Hepatocyte (in vitro differentiated cells): ENCODE measurements at regions not wholly inside any gene's neighbourhood (a gene's known extent, or its start where the extent isn't known, plus 50 kb on each side); places are given as distances from the start of the nearest gene placed in this dataset.

ENCODE experiments used
- EZH2 ChIP-seq: fragments of 200-600 bp; sonication (generic); IDR thresholded peaks from 2 replicates; pipeline ENCODE4 v1.6.1; 2016; ENCODE audit warnings: antibody characterized with exemption, mild to moderate bottlenecking, borderline replicate concordance
- TF ChIP-seq, protein P1 (sequence below): fragments of 200-600 bp; sonication (generic); IDR thresholded peaks from 2 replicates; pipeline ENCODE4 v1.5.1; 2016; ENCODE audit warnings: antibody characterized with exemption, mild to moderate bottlenecking; ENCODE audit not compliant: poor library complexity

DNA sequence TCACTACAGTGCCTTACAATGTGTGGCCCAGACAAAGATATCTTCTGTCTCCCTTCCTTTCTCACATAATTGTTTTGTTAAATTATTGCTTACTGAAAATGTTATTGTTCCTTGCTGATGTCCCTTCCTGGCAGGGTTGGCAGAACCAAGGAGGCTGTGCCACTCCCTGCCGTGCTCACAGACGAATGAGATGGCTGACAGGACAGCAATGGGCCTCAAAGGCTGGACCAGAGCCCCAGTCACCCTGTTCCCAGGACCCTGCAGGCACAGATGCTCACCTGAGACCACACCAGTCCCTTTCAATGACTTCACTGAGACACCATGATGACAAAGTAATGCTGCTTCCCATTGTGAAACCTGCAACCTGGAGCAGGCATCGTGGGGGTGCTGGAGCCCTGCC, 375.1 kb downstream of the HACE1 start:
- TF ChIP-seq, protein P1, sequence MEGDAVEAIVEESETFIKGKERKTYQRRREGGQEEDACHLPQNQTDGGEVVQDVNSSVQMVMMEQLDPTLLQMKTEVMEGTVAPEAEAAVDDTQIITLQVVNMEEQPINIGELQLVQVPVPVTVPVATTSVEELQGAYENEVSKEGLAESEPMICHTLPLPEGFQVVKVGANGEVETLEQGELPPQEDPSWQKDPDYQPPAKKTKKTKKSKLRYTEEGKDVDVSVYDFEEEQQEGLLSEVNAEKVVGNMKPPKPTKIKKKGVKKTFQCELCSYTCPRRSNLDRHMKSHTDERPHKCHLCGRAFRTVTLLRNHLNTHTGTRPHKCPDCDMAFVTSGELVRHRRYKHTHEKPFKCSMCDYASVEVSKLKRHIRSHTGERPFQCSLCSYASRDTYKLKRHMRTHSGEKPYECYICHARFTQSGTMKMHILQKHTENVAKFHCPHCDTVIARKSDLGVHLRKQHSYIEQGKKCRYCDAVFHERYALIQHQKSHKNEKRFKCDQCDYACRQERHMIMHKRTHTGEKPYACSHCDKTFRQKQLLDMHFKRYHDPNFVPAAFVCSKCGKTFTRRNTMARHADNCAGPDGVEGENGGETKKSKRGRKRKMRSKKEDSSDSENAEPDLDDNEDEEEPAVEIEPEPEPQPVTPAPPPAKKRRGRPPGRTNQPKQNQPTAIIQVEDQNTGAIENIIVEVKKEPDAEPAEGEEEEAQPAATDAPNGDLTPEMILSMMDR, result no peak
- TF ChIP-seq EZH2, result no peak
